Fibroblast of lung (primary cell): ENCODE measurements at regions not wholly inside any gene's neighbourhood (a gene's known extent, or its start where the extent isn't known, plus 50 kb on each side); places are given as distances from the start of the nearest gene placed in this dataset.

ENCODE experiments used
- DNase-seq, 2 donors: peaks; one replicate each; pipeline versions ENCODE4 v3.0.0 to v3.0.0-alpha.2; 2010; ENCODE audit warnings: low read depth in 2 of 2
- H2AFZ ChIP-seq: 2 replicates; pipeline ENCODE4 v1.5.1; 2012; ENCODE audit warnings: low read length, control low read depth, inconsistent platforms
- H3K27ac ChIP-seq: 2 replicates; pipeline ENCODE4 v1.5.1; 2011; ENCODE audit warnings: low read length, control low read depth; ENCODE audit not compliant: insufficient read depth
- H3K27me3 ChIP-seq: 2 replicates; pipeline ENCODE4 v1.5.1; 2011; ENCODE audit warnings: mild to moderate bottlenecking, low read length; ENCODE audit not compliant: control insufficient read depth, insufficient read depth
- H3K36me3 ChIP-seq: 2 replicates; pipeline ENCODE4 v1.5.1; 2011; ENCODE audit warnings: low read length; ENCODE audit not compliant: control insufficient read depth, insufficient read depth
- H3K4me1 ChIP-seq: 2 replicates; pipeline ENCODE4 v1.5.1; 2011; ENCODE audit warnings: low read length; ENCODE audit not compliant: control insufficient read depth, insufficient read depth; ENCODE audit errors: extremely low read depth
- H3K4me2 ChIP-seq: 2 replicates; pipeline ENCODE4 v1.5.1; 2011; ENCODE audit warnings: low read length, control low read depth; ENCODE audit not compliant: insufficient read depth; ENCODE audit errors: extremely low read depth
- H3K4me3 ChIP-seq, 4 experiments: fragments of 200-600 bp in 1 of 4; sonication (generic) in 1 of 4; replicated peaks in 1 of 4; 2 replicates each; pipeline ENCODE4 v1.5.1; 2011 to 2016; ENCODE audit warnings: low read length in 4 of 4, low read depth in 3 of 4, mild to moderate bottlenecking in 3 of 4, control low read depth in 2 of 4, inconsistent platforms in 1 of 4, mixed read lengths in 1 of 4; ENCODE audit not compliant: insufficient read depth in 1 of 4; ENCODE audit errors: control extremely low read depth in 1 of 4
- H3K79me2 ChIP-seq: 2 replicates; pipeline ENCODE4 v1.5.1; 2012; ENCODE audit warnings: mild to moderate bottlenecking, low read length, inconsistent platforms; ENCODE audit not compliant: control insufficient read depth, insufficient read depth
- H3K9ac ChIP-seq: 2 replicates; pipeline ENCODE4 v1.5.1; 2011; ENCODE audit warnings: mild to moderate bottlenecking, low read length, control low read depth; ENCODE audit not compliant: insufficient read depth
- H3K9me3 ChIP-seq: 2 replicates; pipeline ENCODE4 v1.5.1; 2012; ENCODE audit warnings: low read depth, low read length; ENCODE audit not compliant: control insufficient read depth, insufficient read depth
- H4K20me1 ChIP-seq: 2 replicates; pipeline ENCODE4 v1.5.1; 2011; ENCODE audit warnings: low read length; ENCODE audit not compliant: control insufficient read depth, insufficient read depth; ENCODE audit errors: extremely low read depth
- CTCF ChIP-seq, 2 donors: IDR thresholded peaks in 1 of 2; conservative IDR thresholded peaks in 1 of 2; 1 replicate in 1 of 2; 2 replicates in 1 of 2; pipeline ENCODE4 v1.5.1; 2011 to 2012; ENCODE audit warnings: low read length in 2 of 2, control low read depth in 1 of 2, inconsistent platforms in 1 of 2, low read depth in 1 of 2, mild to moderate bottlenecking in 1 of 2
- EZH2 ChIP-seq: IDR thresholded peaks from 2 replicates; pipeline ENCODE4 v1.5.1; 2012; ENCODE audit warnings: low read length, control low read depth, mild to moderate bottlenecking; ENCODE audit errors: missing control alignments

GRCh38 chr9:26369093-26369492 is 523.5 kb downstream of the CAAP1 start:
- Histone ChIP-seq H3K4me3 (no peak overlapping the region), H3K9ac (no peak overlapping the region), H3K36me3 (no peaks in the 10 kb centered on the region), H3K27me3 (no peaks in the 10 kb centered on the region), H4K20me1 (no peaks in the 10 kb centered on the region), H3K4me1 (no peaks in the 10 kb centered on the region), H3K9me3 (no peaks in the 10 kb centered on the region), H3K79me2 (no peaks in the 10 kb centered on the region), H3K27ac (no peak overlapping the region), H2AFZ (no peak overlapping the region), H3K4me2 (no peak overlapping the region)
- DNase-seq = no peak
- TF ChIP-seq EZH2 (no peak), CTCF (conservative IDR thresholded peaks at IDR 0.05 in 1 of 2, IDR thresholded peaks at IDR 0.05 in 1 of 2; ENCODE audit: low read depth in 1 of 2, low read length in 2 of 2) (no peak)

GRCh38 chr9:26368241-26368640 is 524.4 kb downstream of the CAAP1 start:
- Histone ChIP-seq H3K27ac (no peak overlapping the region), H4K20me1 (no peaks in the 10 kb centered on the region), H3K79me2 (no peaks in the 10 kb centered on the region), H2AFZ (no peak overlapping the region), H3K27me3 (no peaks in the 10 kb centered on the region), H3K9ac (no peak overlapping the region), H3K4me2 (no peak overlapping the region), H3K4me3 (no peak overlapping the region), H3K9me3 (no peaks in the 10 kb centered on the region), H3K4me1 (no peaks in the 10 kb centered on the region), H3K36me3 (no peaks in the 10 kb centered on the region)
- TF ChIP-seq EZH2 (no peak), CTCF (conservative IDR thresholded peaks at IDR 0.05 in 1 of 2, IDR thresholded peaks at IDR 0.05 in 1 of 2; ENCODE audit: low read depth in 1 of 2, low read length in 2 of 2) (no peak)
- no peak for DNase-seq

GRCh38 chr9:26361010-26361409 is 531.6 kb downstream of the CAAP1 start:
- H3K27me3 ChIP-seq = no peaks in the 10 kb centered on the region
- no peaks in the 10 kb centered on the region for H3K4me1 ChIP-seq
- H4K20me1 ChIP-seq = no peaks in the 10 kb centered on the region
- no peaks in the 10 kb centered on the region for H3K79me2 ChIP-seq
- no peak for DNase-seq
- no peak overlapping the region for H3K27ac ChIP-seq
- H3K4me2 ChIP-seq = no peak overlapping the region
- H3K4me3 ChIP-seq = no peak overlapping the region
- H3K9ac ChIP-seq = no peak overlapping the region
- H3K36me3 ChIP-seq = no peaks in the 10 kb centered on the region
- TF ChIP-seq CTCF (conservative IDR thresholded peaks at IDR 0.05 in 1 of 2, IDR thresholded peaks at IDR 0.05 in 1 of 2; ENCODE audit: low read depth in 1 of 2, low read length in 2 of 2) = no peak
- TF ChIP-seq EZH2 = no peak
- no peak overlapping the region for H2AFZ ChIP-seq
- no peaks in the 10 kb centered on the region for H3K9me3 ChIP-seq
